Body of pancreas (tissue), 4 donors: ENCODE measurements at regions not wholly inside any gene's neighbourhood (a gene's known extent, or its start where the extent isn't known, plus 50 kb on each side); places are given as distances from the start of the nearest gene placed in this dataset.
"Not testable (repeated sequence)": the region's sequence is repeated elsewhere in the genome, so short reads cannot be mapped to it uniquely, and the experiment has no call there.

ENCODE experiments used
- ATAC-seq: fragments of 150-250 bp; one replicate; pipeline ENCODE4 v1.9.1; 2016
- DNase-seq, 4 donors: peaks; one replicate each; pipeline ENCODE4 v3.0.0-alpha.2; 2019
- H3K27ac ChIP-seq, 4 donors: fragments of 200-600 bp; sonication (generic); 1 replicate in 3 of 4; 2 replicates in 1 of 4; pipeline versions ENCODE4 v1.5.1 to v1.6.1; 2016 to 2019; ENCODE audit warnings: mild to moderate bottlenecking in 1 of 4, mixed read lengths in 1 of 4, moderate library complexity in 1 of 4
- H3K27me3 ChIP-seq, 2 donors: fragments of 200-600 bp; sonication (generic); one replicate each; pipeline ENCODE4 v1.6.0; 2016; ENCODE audit warnings: mild to moderate bottlenecking in 1 of 2
- H3K36me3 ChIP-seq, 2 donors: fragments of 200-600 bp; sonication (generic); replicated peaks in 1 of 2; 2 replicates each; pipeline ENCODE4 v1.5.1; 2016; ENCODE audit warnings: low read depth in 2 of 2; ENCODE audit not compliant: insufficient read depth in 1 of 2
- H3K4me1 ChIP-seq: fragments of 200-600 bp; sonication (generic); one replicate; pipeline ENCODE4 v1.6.0; 2016
- H3K4me3 ChIP-seq, 2 donors: fragments of 200-600 bp; sonication (generic); 1 replicate in 1 of 2; 2 replicates in 1 of 2; pipeline ENCODE4 v1.5.1; 2016 to 2019
- H3K9me3 ChIP-seq, 3 donors: fragments of 200-600 bp; sonication (generic); 1 replicate in 2 of 3; 2 replicates in 1 of 3; pipeline ENCODE4 v1.5.1; 2016
- POLR2A ChIP-seq, 3 donors: fragments of 450-650 bp; IDR thresholded peaks; one replicate each; pipeline ENCODE4 v1.6.1; 2016; ENCODE audit warnings: antibody characterized with exemption in 3 of 3, mild to moderate bottlenecking in 2 of 3
- WGBS, 2 donors: methylation state at CpG; one replicate each; pipeline ENCODE4 v1.1.5; 2017; 5-methylcytosine and 5-hydroxymethylcytosine counted together
- intact Hi-C: fragments of 100-400 bp; cut with DNase I; formaldehyde crosslinking; loops from one replicate; pipeline ENCODE4 v1.15.1; 2023
- TF ChIP-seq, protein P1 (sequence below), 7 experiments: fragments of 450-650 bp in 4 of 7; fragments of 200-600 bp in 3 of 7; sonication (generic) in 3 of 7; IDR thresholded peaks; one replicate each; pipeline ENCODE4 v1.5.1; 2016 to 2019; ENCODE audit warnings: antibody characterized with exemption in 7 of 7

DNA sequence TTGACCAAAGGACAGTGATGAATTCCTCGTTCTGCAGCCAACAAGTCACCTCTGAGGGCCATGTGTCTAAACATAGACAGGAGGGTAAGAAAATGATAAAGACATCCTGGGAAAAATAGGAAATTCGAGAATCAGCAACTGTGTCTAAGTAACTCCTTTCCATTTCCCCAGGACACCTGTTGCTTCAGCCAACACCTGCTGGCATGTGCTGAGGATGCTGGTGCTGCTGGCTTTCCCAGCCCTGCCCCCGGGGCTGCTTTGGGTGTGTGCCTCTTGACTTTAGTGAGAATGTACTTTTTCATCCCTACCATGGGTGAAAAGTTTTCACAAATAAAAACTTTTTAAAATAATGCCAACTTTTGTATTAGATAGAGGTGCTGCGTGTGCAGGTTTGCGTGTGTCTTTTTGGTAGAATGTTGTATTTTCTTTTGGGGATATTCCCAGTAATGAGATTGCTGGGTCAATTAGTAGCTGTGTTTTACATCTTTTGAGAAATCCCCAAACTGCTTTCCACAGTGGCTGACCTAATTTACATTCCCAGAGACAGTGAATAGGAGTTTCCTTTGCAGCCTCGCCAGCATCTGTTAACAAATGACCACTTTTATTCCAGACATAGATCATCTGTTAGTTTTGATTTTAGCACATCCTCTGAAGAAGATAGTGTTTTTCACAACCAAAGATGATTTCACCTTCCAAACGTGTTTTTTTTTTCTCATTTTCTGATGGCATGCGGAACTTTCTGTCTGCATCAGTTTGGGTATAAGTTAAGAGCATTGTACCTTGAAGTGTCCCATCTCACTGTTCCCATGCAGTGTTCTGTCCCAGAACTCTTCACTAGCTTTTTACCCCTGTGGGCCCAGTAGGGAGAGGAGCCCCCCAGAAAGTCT lies 104.2 kb upstream of the ACBD5 start:
- TF ChIP-seq POLR2A (IDR thresholded peaks at IDR 0.05): no peak
- Histone ChIP-seq H3K27ac (no peak overlapping the region), H3K36me3 (no peaks in the 10 kb centered on the region), H3K9me3 (no peaks in the 10 kb centered on the region), H3K4me3 (no peak overlapping the region), H3K4me1 (no peaks in the 10 kb centered on the region), H3K27me3 (no peaks in the 10 kb centered on the region)
- no peak for ATAC-seq
- intact Hi-C loops: no loop called here
- no peak for DNase-seq
- 41 to 51% methylated on average over 8 of the region's 8 CpGs for whole genome bisulfite sequencing, 2 donors

DNA sequence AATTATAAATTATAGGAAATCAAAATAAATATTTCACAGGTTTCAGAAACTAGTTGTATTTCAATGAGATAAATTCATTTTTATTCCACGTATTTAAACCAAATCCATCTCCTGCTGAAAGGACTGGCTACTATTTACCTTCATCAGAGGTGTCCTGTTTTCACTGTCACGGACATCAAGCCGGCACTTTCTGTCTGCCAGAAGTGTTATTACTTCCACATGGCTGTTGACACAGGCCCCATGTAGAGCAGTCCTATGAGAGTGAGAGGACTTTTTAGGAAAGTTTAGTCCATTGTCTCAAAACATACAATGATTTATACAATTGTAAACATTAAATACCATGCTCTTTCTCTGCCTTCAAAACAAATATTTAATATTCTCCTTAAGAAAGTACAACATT lies 100.4 kb upstream of the ACBD5 start:
- no peak overlapping the region for H3K4me3 ChIP-seq
- no peaks in the 10 kb centered on the region for H3K9me3 ChIP-seq
- DNase-seq: no peak
- H3K27me3 ChIP-seq: no peaks in the 10 kb centered on the region
- no peaks in the 10 kb centered on the region for H3K4me1 ChIP-seq
- no peaks in the 10 kb centered on the region for H3K36me3 ChIP-seq
- intact Hi-C loops: no loop called here
- no peak overlapping the region for H3K27ac ChIP-seq
- no peak for TF ChIP-seq POLR2A (IDR thresholded peaks at IDR 0.05)
- TF ChIP-seq, protein P1, sequence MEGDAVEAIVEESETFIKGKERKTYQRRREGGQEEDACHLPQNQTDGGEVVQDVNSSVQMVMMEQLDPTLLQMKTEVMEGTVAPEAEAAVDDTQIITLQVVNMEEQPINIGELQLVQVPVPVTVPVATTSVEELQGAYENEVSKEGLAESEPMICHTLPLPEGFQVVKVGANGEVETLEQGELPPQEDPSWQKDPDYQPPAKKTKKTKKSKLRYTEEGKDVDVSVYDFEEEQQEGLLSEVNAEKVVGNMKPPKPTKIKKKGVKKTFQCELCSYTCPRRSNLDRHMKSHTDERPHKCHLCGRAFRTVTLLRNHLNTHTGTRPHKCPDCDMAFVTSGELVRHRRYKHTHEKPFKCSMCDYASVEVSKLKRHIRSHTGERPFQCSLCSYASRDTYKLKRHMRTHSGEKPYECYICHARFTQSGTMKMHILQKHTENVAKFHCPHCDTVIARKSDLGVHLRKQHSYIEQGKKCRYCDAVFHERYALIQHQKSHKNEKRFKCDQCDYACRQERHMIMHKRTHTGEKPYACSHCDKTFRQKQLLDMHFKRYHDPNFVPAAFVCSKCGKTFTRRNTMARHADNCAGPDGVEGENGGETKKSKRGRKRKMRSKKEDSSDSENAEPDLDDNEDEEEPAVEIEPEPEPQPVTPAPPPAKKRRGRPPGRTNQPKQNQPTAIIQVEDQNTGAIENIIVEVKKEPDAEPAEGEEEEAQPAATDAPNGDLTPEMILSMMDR (IDR thresholded peaks at IDR 0.05): no peak
- WGBS, 2 donors: 48 to 56% methylated on average over 3 of the region's 3 CpGs
- no peak for ATAC-seq

DNA sequence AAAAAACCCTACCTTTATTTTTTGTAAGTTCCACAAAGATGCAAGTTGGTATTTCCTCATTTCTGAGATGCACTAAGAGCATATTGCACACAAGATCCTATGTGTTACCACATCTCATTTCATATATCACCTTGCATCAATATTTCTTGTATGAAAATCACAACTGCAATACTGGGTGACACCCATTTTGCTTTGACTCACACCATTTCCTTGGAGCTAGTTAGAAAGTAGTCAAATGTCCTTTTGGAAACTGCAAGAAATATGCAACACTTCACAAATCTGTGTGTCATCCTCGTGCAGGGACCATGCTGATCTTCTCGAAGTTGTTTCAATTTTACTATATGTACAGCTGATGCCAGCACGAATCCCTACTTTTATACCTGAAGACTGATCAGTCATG lies 94.6 kb upstream of the ACBD5 start:
- H3K4me3 ChIP-seq, ATAC-seq, H3K27me3 ChIP-seq, H3K27ac ChIP-seq, H3K4me1 ChIP-seq, H3K9me3 ChIP-seq, DNase-seq, intact Hi-C loops, H3K36me3 ChIP-seq: not testable (repeated sequence)
- WGBS, 2 donors: 42 to 69% methylated on average over 3 of the region's 3 CpGs

DNA sequence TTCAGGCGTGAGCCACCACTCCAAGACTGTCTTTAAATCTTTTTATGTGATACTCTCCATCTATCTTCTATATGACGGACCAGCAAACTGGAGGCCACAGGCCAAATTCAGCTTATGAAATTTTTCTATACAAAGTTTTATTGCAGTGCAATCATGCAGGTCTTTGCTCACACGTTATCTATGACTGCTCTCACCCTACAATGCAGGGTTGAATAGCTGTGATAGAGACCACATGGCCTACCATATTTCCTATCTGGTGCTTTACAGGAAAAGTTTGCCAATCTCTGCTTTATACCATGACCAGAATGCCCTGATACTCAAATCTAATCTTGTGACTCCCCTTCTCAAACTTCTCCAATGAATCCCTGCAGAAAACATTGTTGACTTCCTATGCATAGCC lies 89.5 kb upstream of the ACBD5 start:
- no peaks in the 10 kb centered on the region for H3K9me3 ChIP-seq
- no peak for TF ChIP-seq POLR2A (IDR thresholded peaks at IDR 0.05)
- no peak for DNase-seq
- intact Hi-C loops: no loop called here
- H3K27ac ChIP-seq: no peak overlapping the region
- ATAC-seq: no peak
- no peak overlapping the region for H3K4me3 ChIP-seq
- H3K27me3 ChIP-seq: no peaks in the 10 kb centered on the region
- no peaks in the 10 kb centered on the region for H3K36me3 ChIP-seq
- 80 to 82% methylated on average over 3 of the region's 3 CpGs for WGBS, 2 donors
- H3K4me1 ChIP-seq: no peaks in the 10 kb centered on the region

DNA sequence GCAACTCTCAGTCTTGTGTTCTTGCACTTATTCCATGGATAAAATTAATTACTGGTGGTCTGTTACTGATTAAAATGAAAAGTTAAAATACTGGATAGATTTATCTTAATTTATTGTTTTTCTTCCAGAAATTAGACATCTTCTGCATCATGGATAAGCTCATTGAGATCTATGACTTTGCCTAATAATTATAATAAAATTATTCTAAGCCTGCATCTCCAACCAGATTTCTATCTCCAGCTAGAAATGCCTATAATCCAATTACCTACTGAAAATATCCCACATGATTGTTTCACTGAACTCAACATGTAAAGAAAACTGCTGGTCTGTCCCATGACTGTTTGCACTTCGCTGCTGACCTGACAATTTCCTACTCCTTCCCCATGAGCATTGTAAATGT lies 88.3 kb upstream of the ACBD5 start:
- Histone ChIP-seq H3K27me3 (no peaks in the 10 kb centered on the region), H3K9me3 (no peaks in the 10 kb centered on the region), H3K27ac (no peak overlapping the region), H3K4me1 (no peaks in the 10 kb centered on the region), H3K4me3 (no peak overlapping the region), H3K36me3 (no peaks in the 10 kb centered on the region)
- intact Hi-C loops: loop anchor here (10.0 kb wide), 1 partner anchor 704 kb away; no protein-coding TSS in a partner anchor
- TF ChIP-seq, protein P1 (IDR thresholded peaks at IDR 0.05): no peak
- TF ChIP-seq POLR2A (IDR thresholded peaks at IDR 0.05): no peak
- no peak for ATAC-seq
- 82 to 85% methylated on average over 1 of the region's 1 CpG for WGBS, 2 donors
- no peak for DNase-seq

DNA sequence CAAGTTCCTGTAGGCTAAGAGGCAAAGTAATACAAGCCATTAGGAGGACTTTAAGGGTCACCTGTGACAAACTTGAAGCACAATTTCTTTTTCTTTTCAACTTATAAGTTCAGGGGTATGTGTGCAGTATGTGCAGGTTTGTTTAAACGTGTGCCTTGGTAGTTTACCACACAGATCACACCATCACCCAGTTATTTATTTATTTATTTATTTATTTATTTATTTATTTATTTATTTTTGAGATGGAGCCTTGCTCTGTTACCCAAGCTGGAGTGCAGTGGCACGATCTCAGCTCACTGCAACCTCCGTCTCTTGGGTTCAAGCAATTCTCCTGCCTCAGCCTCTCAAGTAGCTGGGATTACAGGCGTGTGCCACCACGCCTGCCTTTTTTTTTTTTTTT lies 86.2 kb upstream of the ACBD5 start:
- not testable (repeated sequence) for ATAC-seq
- intact Hi-C loops: loop anchor here (10.0 kb wide), 1 partner anchor 702 kb away; no protein-coding TSS in a partner anchor

More for the DNA sequence above, 86.2 kb upstream of the ACBD5 start:
- not testable (repeated sequence) for H3K36me3 ChIP-seq, H3K27ac ChIP-seq, H3K4me1 ChIP-seq, H3K9me3 ChIP-seq, H3K27me3 ChIP-seq, H3K4me3 ChIP-seq, DNase-seq
- 71 to 81% methylated on average over 5 of the region's 5 CpGs for WGBS, 2 donors
